ENCODE measurements at regions not wholly inside any gene's neighbourhood (a gene's known extent, or its start where the extent isn't known, plus 50 kb on each side); places are given as distances from the start of the nearest gene placed in this dataset.

DNA sequence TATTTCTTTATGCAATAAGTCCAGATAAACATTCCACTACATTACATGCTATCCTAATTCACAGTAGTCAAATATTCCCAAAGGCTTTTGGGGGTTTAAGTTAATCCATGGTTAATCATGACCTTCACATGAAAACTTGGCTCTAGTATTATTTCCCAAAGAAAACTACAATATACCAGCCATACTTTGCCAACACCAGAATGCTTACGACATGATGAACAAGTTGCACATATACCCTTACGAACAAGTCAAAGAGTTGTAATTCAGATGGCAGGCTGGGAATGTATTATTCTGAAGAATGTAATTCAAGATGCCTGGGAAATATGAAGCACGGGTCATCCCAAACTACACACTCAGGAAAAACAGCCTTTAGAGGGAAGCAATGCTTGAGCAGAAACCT, 499.6 kb downstream of the PPARGC1A start:
- TF ChIP-seq EZH2 (IDR thresholded peaks at IDR 0.05; ENCODE audit: borderline replicate concordance, insufficient read depth, low read depth, low read length, poor library complexity, severe bottlenecking) (no peak), CTCF (IDR thresholded peaks at IDR 0.05) (no peak)
